ENCODE measurements at regions not wholly inside any gene's neighbourhood (a gene's known extent, or its start where the extent isn't known, plus 50 kb on each side); places are given as distances from the start of the nearest gene placed in this dataset.

DNA sequence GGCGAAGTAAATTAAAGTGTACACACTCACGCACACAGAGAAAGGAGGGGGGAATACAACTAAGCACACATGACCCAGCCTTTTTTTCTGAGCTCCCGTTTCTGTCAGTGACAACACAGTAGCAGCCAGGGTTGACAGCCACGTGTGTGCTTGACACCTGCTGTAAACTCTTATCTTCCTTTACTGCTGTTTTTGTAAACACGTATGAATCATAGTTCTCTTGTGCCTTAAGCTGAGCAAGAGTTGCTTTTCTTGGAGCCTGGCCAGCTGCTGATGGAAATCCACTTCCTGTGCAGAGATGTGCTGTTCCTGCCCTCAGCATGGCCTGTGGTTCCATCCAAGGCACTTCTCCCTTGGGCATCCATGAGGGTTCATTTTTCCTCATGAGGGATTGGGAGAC is 561.9 kb downstream of the GALR1 start:
- TF ChIP-seq, protein P1, sequence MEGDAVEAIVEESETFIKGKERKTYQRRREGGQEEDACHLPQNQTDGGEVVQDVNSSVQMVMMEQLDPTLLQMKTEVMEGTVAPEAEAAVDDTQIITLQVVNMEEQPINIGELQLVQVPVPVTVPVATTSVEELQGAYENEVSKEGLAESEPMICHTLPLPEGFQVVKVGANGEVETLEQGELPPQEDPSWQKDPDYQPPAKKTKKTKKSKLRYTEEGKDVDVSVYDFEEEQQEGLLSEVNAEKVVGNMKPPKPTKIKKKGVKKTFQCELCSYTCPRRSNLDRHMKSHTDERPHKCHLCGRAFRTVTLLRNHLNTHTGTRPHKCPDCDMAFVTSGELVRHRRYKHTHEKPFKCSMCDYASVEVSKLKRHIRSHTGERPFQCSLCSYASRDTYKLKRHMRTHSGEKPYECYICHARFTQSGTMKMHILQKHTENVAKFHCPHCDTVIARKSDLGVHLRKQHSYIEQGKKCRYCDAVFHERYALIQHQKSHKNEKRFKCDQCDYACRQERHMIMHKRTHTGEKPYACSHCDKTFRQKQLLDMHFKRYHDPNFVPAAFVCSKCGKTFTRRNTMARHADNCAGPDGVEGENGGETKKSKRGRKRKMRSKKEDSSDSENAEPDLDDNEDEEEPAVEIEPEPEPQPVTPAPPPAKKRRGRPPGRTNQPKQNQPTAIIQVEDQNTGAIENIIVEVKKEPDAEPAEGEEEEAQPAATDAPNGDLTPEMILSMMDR (IDR thresholded peaks at IDR 0.05): no peak
- no peak for TF ChIP-seq POLR2AphosphoS5 (IDR thresholded peaks at IDR 0.05)
- TF ChIP-seq EP300 (IDR thresholded peaks at IDR 0.05): no peak
